OCI-LY1 (cell line): ENCODE measurements at regions not wholly inside any gene's neighbourhood (a gene's known extent, or its start where the extent isn't known, plus 50 kb on each side); places are given as distances from the start of the nearest gene placed in this dataset.

ENCODE experiments used
- H2AFZ ChIP-seq: fragments of 200-600 bp; sonication (generic), shearing (Covaris generic); 2 replicates; pipeline ENCODE4 v1.6.0; 2014; ENCODE audit warnings: antibody characterized with exemption, mild to moderate bottlenecking, low read length
- H3F3A ChIP-seq: fragments of 200-600 bp; sonication (generic), shearing (Covaris generic); 2 replicates; pipeline ENCODE4 v1.6.0; 2014; ENCODE audit warnings: mild to moderate bottlenecking, antibody characterized with exemption, low read length, moderate library complexity; ENCODE audit not compliant: insufficient read depth
- H3K27ac ChIP-seq: fragments of 200-600 bp; sonication (generic); 2 replicates; pipeline ENCODE4 v1.5.1; 2014; ENCODE audit warnings: low read length, mixed run types, mild to moderate bottlenecking, low read depth; ENCODE audit not compliant: poor library complexity, severe bottlenecking
- H3K27me3 ChIP-seq: fragments of 200-600 bp; sonication (generic); 2 replicates; pipeline ENCODE4 v1.6.0; 2014; ENCODE audit warnings: antibody characterized with exemption, mild to moderate bottlenecking, low read length, moderate library complexity; ENCODE audit not compliant: insufficient read depth
- H3K36me3 ChIP-seq: fragments of 200-600 bp; sonication (generic); 2 replicates; pipeline ENCODE4 v1.6.1; 2014; ENCODE audit warnings: mild to moderate bottlenecking, antibody characterized with exemption, low read length, moderate library complexity, mixed read lengths; ENCODE audit not compliant: insufficient read depth
- H3K4me1 ChIP-seq: fragments of 200-600 bp; sonication (generic); 2 replicates; pipeline ENCODE4 v1.5.1; 2014; ENCODE audit warnings: mild to moderate bottlenecking, low read length, moderate library complexity; ENCODE audit not compliant: insufficient read depth, severe bottlenecking
- H3K4me2 ChIP-seq: fragments of 200-600 bp; sonication (generic), shearing (Covaris generic); 2 replicates; pipeline ENCODE4 v1.6.1; 2014; ENCODE audit warnings: low read length
- H3K4me3 ChIP-seq: fragments of 200-600 bp; sonication (generic); 2 replicates; pipeline ENCODE4 v1.5.1; 2014; ENCODE audit warnings: low read length, low read depth, mild to moderate bottlenecking, mixed read lengths; ENCODE audit not compliant: poor library complexity, severe bottlenecking
- H3K79me2 ChIP-seq: fragments of 200-600 bp; shearing (Covaris generic); 2 replicates; pipeline ENCODE4 v1.6.1; 2016; ENCODE audit warnings: mixed run types, low read length, mixed read lengths; ENCODE audit not compliant: insufficient read depth
- H3K9ac ChIP-seq: fragments of 200-600 bp; sonication (generic), shearing (Covaris generic); 2 replicates; pipeline ENCODE4 v1.6.1; 2014; ENCODE audit warnings: mild to moderate bottlenecking, low read length, mixed read lengths
- H3K9me2 ChIP-seq: fragments of 200-600 bp; sonication (generic), shearing (Covaris generic); 2 replicates; pipeline ENCODE4 v1.6.1; 2014; ENCODE audit warnings: low read depth, mild to moderate bottlenecking, low read length, mixed read lengths
- H3K9me3 ChIP-seq: fragments of 200-600 bp; shearing (Covaris generic); 2 replicates; pipeline ENCODE4 v1.6.1; 2014; ENCODE audit warnings: low read length, mixed read lengths
- H4K20me1 ChIP-seq: fragments of 200-600 bp; sonication (generic), shearing (Covaris generic); 2 replicates; pipeline ENCODE4 v1.6.0; 2016; ENCODE audit warnings: mild to moderate bottlenecking, low read length; ENCODE audit not compliant: insufficient read depth
- EZH2 ChIP-seq: fragments of 200-600 bp; sonication (generic), shearing (Covaris generic); IDR thresholded peaks from 2 replicates; pipeline ENCODE4 v1.8.0; 2017; ENCODE audit warnings: borderline replicate concordance, mixed run types, mild to moderate bottlenecking, antibody characterized with exemption, low read length, moderate library complexity, mixed read lengths
- TF ChIP-seq, protein P1 (sequence below): fragments of 200-600 bp; sonication (generic), shearing (Covaris generic); IDR thresholded peaks from 2 replicates; pipeline ENCODE4 v1.5.1; 2017; ENCODE audit warnings: mild to moderate bottlenecking, antibody characterized with exemption, low read length, moderate library complexity, mixed read lengths

- no peak overlapping the region for H3K4me3 ChIP-seq
- no peak overlapping the region for H3K9ac ChIP-seq
- H3F3A ChIP-seq = no peaks in the 10 kb centered on the region
- no peak overlapping the region for H3K27ac ChIP-seq
- H2AFZ ChIP-seq = no peak overlapping the region
- H3K27me3 ChIP-seq = no peaks in the 10 kb centered on the region
- H3K36me3 ChIP-seq = no peaks in the 10 kb centered on the region
- H3K4me2 ChIP-seq = no peak overlapping the region
- H4K20me1 ChIP-seq = no peaks in the 10 kb centered on the region
- no peaks in the 10 kb centered on the region for H3K9me3 ChIP-seq
- no peaks in the 10 kb centered on the region for H3K79me2 ChIP-seq
- no peaks in the 10 kb centered on the region for H3K4me1 ChIP-seq
- H3K9me2 ChIP-seq = no peaks in the 10 kb centered on the region
- no peak for TF ChIP-seq EZH2
- TF ChIP-seq, protein P1, sequence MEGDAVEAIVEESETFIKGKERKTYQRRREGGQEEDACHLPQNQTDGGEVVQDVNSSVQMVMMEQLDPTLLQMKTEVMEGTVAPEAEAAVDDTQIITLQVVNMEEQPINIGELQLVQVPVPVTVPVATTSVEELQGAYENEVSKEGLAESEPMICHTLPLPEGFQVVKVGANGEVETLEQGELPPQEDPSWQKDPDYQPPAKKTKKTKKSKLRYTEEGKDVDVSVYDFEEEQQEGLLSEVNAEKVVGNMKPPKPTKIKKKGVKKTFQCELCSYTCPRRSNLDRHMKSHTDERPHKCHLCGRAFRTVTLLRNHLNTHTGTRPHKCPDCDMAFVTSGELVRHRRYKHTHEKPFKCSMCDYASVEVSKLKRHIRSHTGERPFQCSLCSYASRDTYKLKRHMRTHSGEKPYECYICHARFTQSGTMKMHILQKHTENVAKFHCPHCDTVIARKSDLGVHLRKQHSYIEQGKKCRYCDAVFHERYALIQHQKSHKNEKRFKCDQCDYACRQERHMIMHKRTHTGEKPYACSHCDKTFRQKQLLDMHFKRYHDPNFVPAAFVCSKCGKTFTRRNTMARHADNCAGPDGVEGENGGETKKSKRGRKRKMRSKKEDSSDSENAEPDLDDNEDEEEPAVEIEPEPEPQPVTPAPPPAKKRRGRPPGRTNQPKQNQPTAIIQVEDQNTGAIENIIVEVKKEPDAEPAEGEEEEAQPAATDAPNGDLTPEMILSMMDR = no peak
These were observed 129.4 kb downstream of the IBTK start for GRCh38 chr6:82118150-82118562.

DNA sequence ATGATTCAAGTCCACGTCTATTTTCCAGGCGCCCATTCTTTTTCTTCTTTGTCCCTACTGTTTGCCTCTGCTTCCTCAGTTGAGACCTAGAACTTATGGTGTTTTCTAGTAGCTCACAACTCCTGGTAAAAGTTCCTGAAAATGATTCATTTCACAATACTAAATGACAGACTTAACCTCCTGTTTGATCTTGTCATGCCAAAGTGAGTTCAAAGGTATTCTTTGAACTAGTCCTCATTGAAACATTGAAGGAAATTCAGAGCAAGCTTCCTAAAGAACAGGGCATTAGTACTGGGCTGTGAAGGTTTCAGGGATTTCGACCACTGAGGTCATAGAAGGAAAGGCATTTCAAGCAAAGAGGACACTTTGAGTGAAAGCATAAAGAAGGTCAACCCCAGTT is 132.8 kb downstream of the IBTK start:
- no peak overlapping the region for H3K9ac ChIP-seq
- H3K4me2 ChIP-seq = no peak overlapping the region
- no peaks in the 10 kb centered on the region for H3K36me3 ChIP-seq
- no peaks in the 10 kb centered on the region for H3K9me3 ChIP-seq
- no peaks in the 10 kb centered on the region for H3K27me3 ChIP-seq
- H2AFZ ChIP-seq = no peak overlapping the region
- no peak overlapping the region for H3K4me3 ChIP-seq
- no peak overlapping the region for H3K27ac ChIP-seq
- H3K79me2 ChIP-seq = no peaks in the 10 kb centered on the region
- no peaks in the 10 kb centered on the region for H4K20me1 ChIP-seq
- no peaks in the 10 kb centered on the region for H3K4me1 ChIP-seq
- no peaks in the 10 kb centered on the region for H3F3A ChIP-seq
- H3K9me2 ChIP-seq = no peaks in the 10 kb centered on the region
- no peak for TF ChIP-seq EZH2
- TF ChIP-seq, protein P1 = no peak

DNA sequence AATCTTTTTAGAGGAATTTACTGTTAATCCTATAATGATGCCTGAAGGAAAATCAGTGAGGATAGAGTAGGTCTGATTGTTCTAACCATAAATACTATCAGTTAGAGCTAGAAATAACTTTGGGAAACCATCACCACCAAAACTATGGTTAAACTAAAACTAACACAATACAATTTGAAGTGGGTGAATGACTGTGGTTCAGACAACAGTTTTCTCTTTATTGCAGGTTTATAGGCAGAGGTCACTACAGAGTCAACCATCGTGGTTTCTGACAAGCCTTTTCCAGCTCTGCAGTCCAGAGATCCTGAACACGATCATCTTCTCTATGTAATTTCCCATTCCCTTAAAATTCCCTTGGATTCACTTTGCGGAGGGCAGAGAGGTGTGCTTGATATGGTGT is 134.3 kb downstream of the IBTK start:
- Histone ChIP-seq H3K27ac (no peak overlapping the region), H3K27me3 (no peaks in the 10 kb centered on the region), H3K9me3 (no peaks in the 10 kb centered on the region), H3K79me2 (no peaks in the 10 kb centered on the region), H3K9me2 (no peaks in the 10 kb centered on the region), H3K4me3 (no peak overlapping the region), H2AFZ (no peak overlapping the region), H3K9ac (no peak overlapping the region), H4K20me1 (no peaks in the 10 kb centered on the region), H3K4me1 (no peaks in the 10 kb centered on the region), H3F3A (no peaks in the 10 kb centered on the region), H3K4me2 (no peak overlapping the region), H3K36me3 (no peaks in the 10 kb centered on the region)
- TF ChIP-seq, protein P1 = no peak
- no peak for TF ChIP-seq EZH2
